Kidney (tissue), 13 donors: ENCODE measurements at regions not wholly inside any gene's neighbourhood (a gene's known extent, or its start where the extent isn't known, plus 50 kb on each side); places are given as distances from the start of the nearest gene placed in this dataset.
A peak's percentile ranks its signal among the peaks of the same experiment; 100 is the strongest.
"Not testable (repeated sequence)": the region's sequence is repeated elsewhere in the genome, so short reads cannot be mapped to it uniquely, and the experiment has no call there.

Source experiments
- DNase-seq, 5 donors: peaks; one replicate each; pipeline ENCODE4 v3.0.0-alpha.2; 2013 to 2020
- FAIRE-seq: peaks from 2 replicates; lab custom pipeline; 2012; peaks lifted over from hg19 to GRCh38; lab: Jason Lieb, UNC
- H3K27ac ChIP-seq, 2 donors: one replicate each; pipeline ENCODE4 v1.7.0; 2013; ENCODE audit warnings: low read depth in 2 of 2, low read length in 2 of 2, inconsistent platforms in 1 of 2
- H3K27me3 ChIP-seq: one replicate; pipeline ENCODE4 v1.7.1; 2013; ENCODE audit warnings: low read length, inconsistent platforms; ENCODE audit not compliant: control insufficient read depth, insufficient read depth
- H3K36me3 ChIP-seq, 3 donors: one replicate each; pipeline versions ENCODE4 v1.7.0 to v1.7.1; 2013; ENCODE audit warnings: low read length in 3 of 3, control low read depth in 1 of 3, inconsistent platforms in 1 of 3; ENCODE audit not compliant: insufficient read depth in 3 of 3, control insufficient read depth in 2 of 3
- H3K4me1 ChIP-seq, 3 donors: one replicate each; pipeline versions ENCODE4 v1.7.0 to v1.7.1; 2013; ENCODE audit warnings: low read length in 3 of 3, inconsistent platforms in 1 of 3, low read depth in 1 of 3; ENCODE audit not compliant: control insufficient read depth in 2 of 3, insufficient read depth in 2 of 3
- H3K4me3 ChIP-seq, 3 donors: one replicate each; pipeline versions ENCODE4 v1.7.0 to v1.8.1; 2013; ENCODE audit warnings: low read length in 3 of 3, control low read depth in 1 of 3, inconsistent platforms in 1 of 3
- H3K9ac ChIP-seq, 3 donors: one replicate each; pipeline versions ENCODE4 v1.7.0 to v1.7.1; 2013; ENCODE audit warnings: low read length in 3 of 3, control low read depth in 1 of 3, inconsistent platforms in 1 of 3
- H3K9me3 ChIP-seq, 3 donors: one replicate each; pipeline versions ENCODE4 v1.7.0 to v1.7.1; 2013; ENCODE audit warnings: low read length in 3 of 3, control low read depth in 1 of 3, inconsistent platforms in 1 of 3; ENCODE audit not compliant: control insufficient read depth in 2 of 3, insufficient read depth in 1 of 3
- CTCF ChIP-seq: IDR thresholded peaks from 3 replicates; pipeline ENCODE4 v1.5.1; 2012; ENCODE audit warnings: mild to moderate bottlenecking, moderate library complexity, borderline replicate concordance; ENCODE audit not compliant: insufficient read depth; ENCODE audit errors: extremely low read depth
- intact Hi-C: fragments of 100-400 bp; cut with DNase I; formaldehyde crosslinking; loops from one replicate; pipeline ENCODE4 v1.11.1; 2022
- donor health status: control.
- donor health status: control.
- donor health status: control.
- donor health status: control.
- donor health status: control.
- donor health status: DM: yes; HTN: yes; CAD: no.
- donor health status: Normal renal cell carcinoma (clear cell type).

GRCh38 chr15:95196176-95196915 is 965.0 kb downstream of the MCTP2 start:
- Histone ChIP-seq H3K27ac (peak overlapping the region in 1 of 2 donors; percentile 72), H3K4me3 (peak overlapping the region; percentile 5 to 41 (median 23)), H3K9ac (peak overlapping the region in 1 of 3 donors; percentile 11), H3K9me3 (peaks cover 0 to 2% (median 0%) of the 10 kb centered on the region in 3 donors), H3K27me3 (no peaks in the 10 kb centered on the region), H3K4me1 (peaks cover 0 to 7% (median 0%) of the 10 kb centered on the region in 3 donors), H3K36me3 (no peaks in the 10 kb centered on the region)
- intact Hi-C loops = no loop called here
- FAIRE-seq (no peak), DNase-seq (peak in 2 of 5 donors; percentile 29 to 58)
- no peak for TF ChIP-seq CTCF

GRCh38 chr15:95202569-95203349 is 971.4 kb downstream of the MCTP2 start:
- Histone ChIP-seq H3K9me3 (peaks cover 0 to 4% (median 3%) of the 10 kb centered on the region in 3 donors), H3K9ac (no peak overlapping the region), H3K27me3 (no peaks in the 10 kb centered on the region), H3K4me3 (no peak overlapping the region), H3K27ac (no peak overlapping the region), H3K36me3 (no peaks in the 10 kb centered on the region), H3K4me1 (no peaks in the 10 kb centered on the region)
- DNase-seq (no peak), FAIRE-seq (no peak)
- no peak for TF ChIP-seq CTCF
- intact Hi-C loops = no loop called here

- H3K27me3 ChIP-seq = no peaks in the 10 kb centered on the region
- peaks cover 0 to 4% (median 3%) of the 10 kb centered on the region in 3 donors for H3K9me3 ChIP-seq
- no peaks in the 10 kb centered on the region for H3K36me3 ChIP-seq
- no peak for TF ChIP-seq CTCF
- H3K9ac ChIP-seq = no peak overlapping the region
- no peak overlapping the region for H3K4me3 ChIP-seq
- intact Hi-C loops = no loop called here
- FAIRE-seq (no peak), DNase-seq (no peak)
- H3K4me1 ChIP-seq = no peaks in the 10 kb centered on the region
- no peak overlapping the region for H3K27ac ChIP-seq
Observed at GRCh38 chr15:95205077-95205476, 973.7 kb downstream of the MCTP2 start.

GRCh38 chr15:95205830-95206229 is 974.5 kb downstream of the MCTP2 start:
- H3K27ac ChIP-seq, H3K4me1 ChIP-seq, H3K4me3 ChIP-seq, H3K9ac ChIP-seq, DNase-seq, H3K9me3 ChIP-seq, intact Hi-C loops, H3K27me3 ChIP-seq, FAIRE-seq, H3K36me3 ChIP-seq: not testable (repeated sequence)
